ENCODE measurements at regions not wholly inside any gene's neighbourhood (a gene's known extent, or its start where the extent isn't known, plus 50 kb on each side); places are given as distances from the start of the nearest gene placed in this dataset.

- H3K79me2 ChIP-seq (ENCODE audit: insufficient read depth, low read length) = no peaks in the 10 kb centered on the region
- H3K27ac ChIP-seq (ENCODE audit: low read depth, low read length, poor library complexity, severe bottlenecking) = no peak overlapping the region
- no peak overlapping the region for H3K4me3 ChIP-seq (ENCODE audit: low read depth, low read length, poor library complexity, severe bottlenecking)
- no peaks in the 10 kb centered on the region for H3F3A ChIP-seq (ENCODE audit: insufficient read depth, low read length)
- H3K4me2 ChIP-seq (ENCODE audit: low read length) = no peak overlapping the region
- no peaks in the 10 kb centered on the region for H3K4me1 ChIP-seq (ENCODE audit: insufficient read depth, low read length, severe bottlenecking)
- H3K9me2 ChIP-seq (ENCODE audit: low read depth, low read length) = no peaks in the 10 kb centered on the region
- no peak overlapping the region for H3K9ac ChIP-seq (ENCODE audit: low read length)
- no peaks in the 10 kb centered on the region for H3K27me3 ChIP-seq (ENCODE audit: insufficient read depth, low read length)
- TF ChIP-seq EZH2 (IDR thresholded peaks at IDR 0.05; ENCODE audit: borderline replicate concordance, low read length) (no peak), CTCF (IDR thresholded peaks at IDR 0.05; ENCODE audit: low read length) (no peak)
- H3K36me3 ChIP-seq (ENCODE audit: insufficient read depth, low read length) = no peaks in the 10 kb centered on the region
- no peak overlapping the region for H2AFZ ChIP-seq (ENCODE audit: low read length)
- no peaks in the 10 kb centered on the region for H4K20me1 ChIP-seq (ENCODE audit: insufficient read depth, low read length)
- H3K9me3 ChIP-seq (ENCODE audit: low read length) = no peaks in the 10 kb centered on the region
Measured at GRCh38 chr10:83572036-83572435, 567.3 kb upstream of the GHITM start.

GRCh38 chr10:83574770-83575169, 564.5 kb upstream of the GHITM start:
- Histone ChIP-seq H3K9me3 (ENCODE audit: low read length) (0 out of 2 replicates have a peak, but pooled peaks cover 3% of the 10 kb centered on the region), H3K36me3 (ENCODE audit: insufficient read depth, low read length) (no peaks in the 10 kb centered on the region), H3K9me2 (ENCODE audit: low read depth, low read length) (no peaks in the 10 kb centered on the region), H3K4me3 (ENCODE audit: low read depth, low read length, poor library complexity, severe bottlenecking) (no peak overlapping the region), H3F3A (ENCODE audit: insufficient read depth, low read length) (no peaks in the 10 kb centered on the region), H2AFZ (ENCODE audit: low read length) (no peak overlapping the region), H4K20me1 (ENCODE audit: insufficient read depth, low read length) (no peaks in the 10 kb centered on the region), H3K27ac (ENCODE audit: low read depth, low read length, poor library complexity, severe bottlenecking) (no peak overlapping the region), H3K79me2 (ENCODE audit: insufficient read depth, low read length) (no peaks in the 10 kb centered on the region), H3K27me3 (ENCODE audit: insufficient read depth, low read length) (no peaks in the 10 kb centered on the region), H3K4me1 (ENCODE audit: insufficient read depth, low read length, severe bottlenecking) (no peaks in the 10 kb centered on the region), H3K4me2 (ENCODE audit: low read length) (no peak overlapping the region), H3K9ac (ENCODE audit: low read length) (no peak overlapping the region)
- no peak for TF ChIP-seq EZH2 (IDR thresholded peaks at IDR 0.05; ENCODE audit: borderline replicate concordance, low read length)
- no peak for TF ChIP-seq CTCF (IDR thresholded peaks at IDR 0.05; ENCODE audit: low read length)

GRCh38 chr10:83577421-83577820, 561.9 kb upstream of the GHITM start:
- Histone ChIP-seq H3K9me2 (ENCODE audit: low read depth, low read length) (no peaks in the 10 kb centered on the region), H3K36me3 (ENCODE audit: insufficient read depth, low read length) (no peaks in the 10 kb centered on the region), H3F3A (ENCODE audit: insufficient read depth, low read length) (no peaks in the 10 kb centered on the region), H3K9ac (ENCODE audit: low read length) (no peak overlapping the region), H3K79me2 (ENCODE audit: insufficient read depth, low read length) (no peaks in the 10 kb centered on the region), H3K4me2 (ENCODE audit: low read length) (no peak overlapping the region), H3K9me3 (ENCODE audit: low read length) (0 out of 2 replicates have a peak, but pooled peaks cover 3% of the 10 kb centered on the region), H3K27me3 (ENCODE audit: insufficient read depth, low read length) (no peaks in the 10 kb centered on the region), H3K27ac (ENCODE audit: low read depth, low read length, poor library complexity, severe bottlenecking) (no peak overlapping the region), H3K4me3 (ENCODE audit: low read depth, low read length, poor library complexity, severe bottlenecking) (no peak overlapping the region), H2AFZ (ENCODE audit: low read length) (no peak overlapping the region), H3K4me1 (ENCODE audit: insufficient read depth, low read length, severe bottlenecking) (no peaks in the 10 kb centered on the region), H4K20me1 (ENCODE audit: insufficient read depth, low read length) (no peaks in the 10 kb centered on the region)
- no peak for TF ChIP-seq EZH2 (IDR thresholded peaks at IDR 0.05; ENCODE audit: borderline replicate concordance, low read length)
- TF ChIP-seq CTCF (IDR thresholded peaks at IDR 0.05; ENCODE audit: low read length) = no peak

All from OCI-LY1 (cell line).